ENCODE measurements at regions not wholly inside any gene's neighbourhood (a gene's known extent, or its start where the extent isn't known, plus 50 kb on each side); places are given as distances from the start of the nearest gene placed in this dataset.
"Not testable (repeated sequence)": the region's sequence is repeated elsewhere in the genome, so short reads cannot be mapped to it uniquely, and the experiment has no call there.

- H3K9me3 ChIP-seq: no peaks in the 10 kb centered on the region
- no peaks in the 10 kb centered on the region for H3K36me3 ChIP-seq
- no peak for TF ChIP-seq CTCF (IDR thresholded peaks at IDR 0.05)
- no peak for TF ChIP-seq EP300 (IDR thresholded peaks at IDR 0.05)
- no peak for TF ChIP-seq POLR2A (IDR thresholded peaks at IDR 0.05)
- TF ChIP-seq POLR2AphosphoS5 (IDR thresholded peaks at IDR 0.05): no peak
- H3K4me3 ChIP-seq: no peak overlapping the region
- no peak overlapping the region for H3K27ac ChIP-seq
- no peaks in the 10 kb centered on the region for H3K4me1 ChIP-seq
- H3K27me3 ChIP-seq: no peaks in the 10 kb centered on the region
- no peak for ATAC-seq
Observed at GRCh38 chr3:147244397-147244796, 161.9 kb downstream of the ZIC4 start.

GRCh38 chr3:147240581-147240980, 165.8 kb downstream of the ZIC4 start:
- Histone ChIP-seq H3K27me3 (no peaks in the 10 kb centered on the region), H3K9me3 (no peaks in the 10 kb centered on the region), H3K4me1 (no peaks in the 10 kb centered on the region), H3K36me3 (no peaks in the 10 kb centered on the region), H3K4me3 (no peak overlapping the region), H3K27ac (no peak overlapping the region)
- TF ChIP-seq EP300 (IDR thresholded peaks at IDR 0.05): no peak
- no peak for TF ChIP-seq POLR2A (IDR thresholded peaks at IDR 0.05)
- no peak for TF ChIP-seq CTCF (IDR thresholded peaks at IDR 0.05)
- TF ChIP-seq POLR2AphosphoS5 (IDR thresholded peaks at IDR 0.05): no peak
- no peak for ATAC-seq
- WGBS, 2 donors (ENCODE audit: low coverage in 1 of 2): 53 to 100% methylated on average over 1 of the region's 1 CpG

GRCh38 chr3:147237991-147238390, 168.4 kb downstream of the ZIC4 start:
- Histone ChIP-seq H3K27me3 (no peaks in the 10 kb centered on the region), H3K4me1 (no peaks in the 10 kb centered on the region), H3K9me3 (no peaks in the 10 kb centered on the region), H3K27ac (no peak overlapping the region), H3K36me3 (no peaks in the 10 kb centered on the region), H3K4me3 (no peak overlapping the region)
- ATAC-seq: no peak
- WGBS, 2 donors (ENCODE audit: low coverage in 1 of 2): 50 to 65% methylated on average over 4 of the region's 4 CpGs
- TF ChIP-seq POLR2A (IDR thresholded peaks at IDR 0.05) (no peak), EP300 (IDR thresholded peaks at IDR 0.05) (no peak), CTCF (IDR thresholded peaks at IDR 0.05) (no peak), POLR2AphosphoS5 (IDR thresholded peaks at IDR 0.05) (no peak)

- ATAC-seq, H3K9me3 ChIP-seq, H3K4me1 ChIP-seq, H3K27me3 ChIP-seq, H3K4me3 ChIP-seq, H3K36me3 ChIP-seq, H3K27ac ChIP-seq: not testable (repeated sequence)
- WGBS, 2 donors (ENCODE audit: low coverage in 1 of 2): 58 to 72% methylated on average over 3 of the region's 3 CpGs
Observed at GRCh38 chr3:147231980-147232379, 174.4 kb downstream of the ZIC4 start.

- H3K4me3 ChIP-seq: no peak overlapping the region
- H3K36me3 ChIP-seq: no peaks in the 10 kb centered on the region
- 94 to 95% methylated on average over 2 of the region's 2 CpGs for WGBS, 2 donors (ENCODE audit: low coverage in 1 of 2)
- no peaks in the 10 kb centered on the region for H3K4me1 ChIP-seq
- TF ChIP-seq POLR2A (IDR thresholded peaks at IDR 0.05) (no peak), CTCF (IDR thresholded peaks at IDR 0.05) (no peak), EP300 (IDR thresholded peaks at IDR 0.05) (no peak), POLR2AphosphoS5 (IDR thresholded peaks at IDR 0.05) (no peak)
- ATAC-seq: no peak
- no peaks in the 10 kb centered on the region for H3K9me3 ChIP-seq
- H3K27ac ChIP-seq: no peak overlapping the region
- no peaks in the 10 kb centered on the region for H3K27me3 ChIP-seq
Observed at GRCh38 chr3:147231111-147231510, 175.2 kb downstream of the ZIC4 start.

- WGBS, 2 donors (ENCODE audit: low coverage in 1 of 2): 69 to 100% methylated on average over 1 of the region's 1 CpG
- Histone ChIP-seq H3K4me1 (no peaks in the 10 kb centered on the region), H3K4me3 (no peak overlapping the region), H3K9me3 (no peaks in the 10 kb centered on the region), H3K27me3 (no peaks in the 10 kb centered on the region), H3K27ac (no peak overlapping the region), H3K36me3 (no peaks in the 10 kb centered on the region)
- no peak for TF ChIP-seq POLR2AphosphoS5 (IDR thresholded peaks at IDR 0.05)
- no peak for TF ChIP-seq CTCF (IDR thresholded peaks at IDR 0.05)
- no peak for TF ChIP-seq POLR2A (IDR thresholded peaks at IDR 0.05)
- no peak for TF ChIP-seq EP300 (IDR thresholded peaks at IDR 0.05)
- no peak for ATAC-seq
Observed at GRCh38 chr3:147222291-147222690, 184.1 kb downstream of the ZIC4 start.

All from gastroesophageal sphincter (tissue), 4 donors.